ENCODE measurements at regions not wholly inside any gene's neighbourhood (a gene's known extent, or its start where the extent isn't known, plus 50 kb on each side); places are given as distances from the start of the nearest gene placed in this dataset.

GRCh38 chr1:69504730-69505252 is 62.9 kb upstream of the LRRC7 start:
- no peak for TF ChIP-seq ZFX (IDR thresholded peaks at IDR 0.05; ENCODE audit: borderline replicate concordance)
- no peak for TF ChIP-seq CTCF (IDR thresholded peaks at IDR 0.05)
- no peak overlapping the region for H3K27ac ChIP-seq

GRCh38 chr1:69506311-69506710 is 61.4 kb upstream of the LRRC7 start:
- TF ChIP-seq CTCF (IDR thresholded peaks at IDR 0.05) (no peak), ZFX (IDR thresholded peaks at IDR 0.05; ENCODE audit: borderline replicate concordance) (no peak)
- H3K27ac ChIP-seq, result no peak overlapping the region

GRCh38 chr1:69506721-69507120 is 61.0 kb upstream of the LRRC7 start:
- no peak overlapping the region for H3K27ac ChIP-seq
- TF ChIP-seq ZFX (IDR thresholded peaks at IDR 0.05; ENCODE audit: borderline replicate concordance), result no peak

GRCh38 chr1:69510026-69510425 is 57.7 kb upstream of the LRRC7 start:
- no peak overlapping the region for H3K27ac ChIP-seq

GRCh38 chr1:69511426-69512192 is 56.1 kb upstream of the LRRC7 start:
- H3K27ac ChIP-seq, result no peak overlapping the region
- TF ChIP-seq CTCF (IDR thresholded peaks at IDR 0.05) (no peak), ZFX (IDR thresholded peaks at IDR 0.05; ENCODE audit: borderline replicate concordance) (no peak)

More at GRCh38 chr1:69510026-69510425, 57.7 kb upstream of the LRRC7 start:
- TF ChIP-seq CTCF (IDR thresholded peaks at IDR 0.05), result no peak
- TF ChIP-seq ZFX (IDR thresholded peaks at IDR 0.05; ENCODE audit: borderline replicate concordance), result no peak

- no peak overlapping the region for H3K27ac ChIP-seq
- no peak for TF ChIP-seq CTCF (IDR thresholded peaks at IDR 0.05)
- TF ChIP-seq ZFX (IDR thresholded peaks at IDR 0.05; ENCODE audit: borderline replicate concordance), result no peak
These were observed 54.1 kb upstream of the LRRC7 start for GRCh38 chr1:69513601-69514000.

All from 22Rv1 (cell line).